ENCODE measurements at regions not wholly inside any gene's neighbourhood (a gene's known extent, or its start where the extent isn't known, plus 50 kb on each side); places are given as distances from the start of the nearest gene placed in this dataset.

DNA sequence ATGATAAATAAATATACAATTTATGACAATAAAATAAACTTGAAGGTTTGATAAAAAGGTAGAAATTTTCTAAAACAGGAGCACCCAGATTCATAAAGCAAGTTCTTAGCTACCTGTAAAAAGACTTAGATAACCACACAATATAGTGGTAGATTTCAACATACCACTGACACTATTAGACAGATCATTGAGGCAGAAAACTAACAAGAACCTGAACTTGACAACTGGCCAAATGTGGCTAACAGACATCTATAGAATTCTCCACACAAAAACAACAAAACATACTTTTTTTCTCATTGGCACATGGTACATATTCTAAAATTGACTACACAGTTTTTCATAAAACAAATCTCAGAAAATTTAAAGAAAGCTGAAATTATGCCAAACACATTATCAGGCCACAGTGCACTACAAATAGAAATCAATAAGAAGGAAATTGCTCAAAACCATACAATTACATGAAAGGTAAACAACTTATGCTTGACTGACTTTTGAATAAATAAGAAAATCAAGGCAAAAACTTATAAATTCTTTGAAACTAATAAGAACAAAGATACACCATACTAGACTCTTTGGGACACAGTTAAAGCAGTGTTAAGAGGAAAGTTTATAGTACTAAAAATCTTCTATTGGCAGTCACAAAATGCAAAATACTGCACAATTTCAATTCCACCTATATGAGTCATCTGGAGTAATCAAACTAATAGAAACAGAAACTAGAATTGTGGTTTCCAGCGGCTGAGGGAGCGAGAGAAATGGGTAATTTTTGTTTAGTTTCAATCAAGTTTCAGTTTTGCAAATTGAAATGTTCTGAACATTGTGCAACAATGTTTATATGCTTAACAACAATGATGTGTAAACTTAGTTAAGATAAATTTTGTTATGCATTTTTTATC is 925.6 kb downstream of the SH3BGRL start:
- Mint-ChIP-seq H3K27me3 (ENCODE audit: low read depth) (no peaks in the 10 kb centered on the region), H3K27ac (ENCODE audit: unreplicated experiment) (no peak overlapping the region), H3K4me1 (ENCODE audit: low read depth) (no peaks in the 10 kb centered on the region), H3K9me3 (ENCODE audit: low read depth) (peaks cover 31% of the 10 kb centered on the region), H3K36me3 (ENCODE audit: low read depth) (no peaks in the 10 kb centered on the region), H3K4me3 (ENCODE audit: unreplicated experiment) (no peak overlapping the region)
- no peak for DNase-seq (ENCODE audit: low spot score)
- TF ChIP-seq CTCF (IDR thresholded peaks at IDR 0.05), result no peak

GRCh38 chrX:82134378-82134777 is 932.5 kb downstream of the SH3BGRL start:
- Mint-ChIP-seq H3K27me3 (ENCODE audit: low read depth) (no peaks in the 10 kb centered on the region), H3K9me3 (ENCODE audit: low read depth) (peaks cover 55% of the 10 kb centered on the region), H3K4me1 (ENCODE audit: low read depth) (no peaks in the 10 kb centered on the region), H3K27ac (ENCODE audit: unreplicated experiment) (no peak overlapping the region), H3K36me3 (ENCODE audit: low read depth) (no peaks in the 10 kb centered on the region), H3K4me3 (ENCODE audit: unreplicated experiment) (no peak overlapping the region)
- no peak for TF ChIP-seq CTCF (IDR thresholded peaks at IDR 0.05)
- DNase-seq (ENCODE audit: low spot score), result no peak

GRCh38 chrX:82141942-82142341 is 940.0 kb downstream of the SH3BGRL start:
- TF ChIP-seq CTCF (IDR thresholded peaks at IDR 0.05), result no peak
- no peak for DNase-seq (ENCODE audit: low spot score)
- no peaks in the 10 kb centered on the region for H3K27me3 Mint-ChIP-seq (ENCODE audit: low read depth)
- H3K27ac Mint-ChIP-seq (ENCODE audit: unreplicated experiment), result no peak overlapping the region
- no peaks in the 10 kb centered on the region for H3K4me1 Mint-ChIP-seq (ENCODE audit: low read depth)
- no peak overlapping the region for H3K4me3 Mint-ChIP-seq (ENCODE audit: unreplicated experiment)
- H3K36me3 Mint-ChIP-seq (ENCODE audit: low read depth), result no peaks in the 10 kb centered on the region
- peaks cover 55% of the 10 kb centered on the region for H3K9me3 Mint-ChIP-seq (ENCODE audit: low read depth)

DNA sequence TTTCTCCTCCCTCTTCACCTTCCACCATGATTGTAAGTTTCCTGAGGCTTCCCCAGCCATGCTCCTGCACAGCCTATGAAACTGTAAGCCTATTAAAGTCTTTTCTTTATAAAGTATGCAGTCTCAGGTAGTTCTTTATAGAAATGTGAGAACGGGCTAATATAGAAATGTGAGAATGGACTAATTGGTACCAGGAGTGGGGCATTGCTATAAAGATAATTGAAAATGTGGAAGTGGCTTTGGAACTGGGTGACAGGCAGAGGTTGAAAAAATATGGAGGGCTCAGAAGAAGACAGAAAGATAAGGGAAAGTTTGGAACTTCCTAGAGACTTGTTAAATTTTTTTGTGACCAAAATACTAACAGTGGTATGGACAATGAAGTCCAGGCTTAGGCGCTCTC is 959.3 kb downstream of the SH3BGRL start:
- Mint-ChIP-seq H3K9me3 (ENCODE audit: low read depth) (peaks cover 40% of the 10 kb centered on the region), H3K4me1 (ENCODE audit: low read depth) (no peaks in the 10 kb centered on the region), H3K4me3 (ENCODE audit: unreplicated experiment) (no peak overlapping the region), H3K27ac (ENCODE audit: unreplicated experiment) (no peak overlapping the region), H3K27me3 (ENCODE audit: low read depth) (no peaks in the 10 kb centered on the region), H3K36me3 (ENCODE audit: low read depth) (peaks cover 2% of the 10 kb centered on the region)
- no peak for DNase-seq (ENCODE audit: low spot score)
- no peak for TF ChIP-seq CTCF (IDR thresholded peaks at IDR 0.05)

DNA sequence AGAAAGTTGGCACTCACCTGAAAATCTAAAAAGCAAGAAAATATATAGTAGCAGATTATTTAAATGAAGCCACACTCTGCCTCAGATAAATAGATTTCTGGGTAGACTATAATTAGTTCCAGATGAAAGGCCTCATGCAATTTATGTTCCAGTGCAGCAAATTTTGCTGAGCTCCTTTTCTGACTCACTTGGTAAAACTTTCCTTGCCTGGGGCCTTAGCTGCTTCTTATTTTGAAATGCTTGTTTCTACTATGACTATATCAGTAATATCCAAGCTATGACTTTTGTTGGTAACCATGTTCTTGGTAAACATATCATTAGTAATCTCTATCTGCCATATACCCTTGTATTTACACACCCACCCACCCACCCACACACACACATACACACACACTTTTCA is 961.8 kb downstream of the SH3BGRL start:
- Mint-ChIP-seq H3K36me3 (ENCODE audit: low read depth) (peaks cover 4% of the 10 kb centered on the region), H3K27me3 (ENCODE audit: low read depth) (no peaks in the 10 kb centered on the region), H3K9me3 (ENCODE audit: low read depth) (peaks cover 58% of the 10 kb centered on the region), H3K27ac (ENCODE audit: unreplicated experiment) (no peak overlapping the region), H3K4me3 (ENCODE audit: unreplicated experiment) (no peak overlapping the region), H3K4me1 (ENCODE audit: low read depth) (no peaks in the 10 kb centered on the region)
- no peak for DNase-seq (ENCODE audit: low spot score)
- TF ChIP-seq CTCF (IDR thresholded peaks at IDR 0.05), result no peak
